ENCODE measurements at regions not wholly inside any gene's neighbourhood (a gene's known extent, or its start where the extent isn't known, plus 50 kb on each side); places are given as distances from the start of the nearest gene placed in this dataset.
A peak's percentile ranks its signal among the peaks of the same experiment; 100 is the strongest.

DNA sequence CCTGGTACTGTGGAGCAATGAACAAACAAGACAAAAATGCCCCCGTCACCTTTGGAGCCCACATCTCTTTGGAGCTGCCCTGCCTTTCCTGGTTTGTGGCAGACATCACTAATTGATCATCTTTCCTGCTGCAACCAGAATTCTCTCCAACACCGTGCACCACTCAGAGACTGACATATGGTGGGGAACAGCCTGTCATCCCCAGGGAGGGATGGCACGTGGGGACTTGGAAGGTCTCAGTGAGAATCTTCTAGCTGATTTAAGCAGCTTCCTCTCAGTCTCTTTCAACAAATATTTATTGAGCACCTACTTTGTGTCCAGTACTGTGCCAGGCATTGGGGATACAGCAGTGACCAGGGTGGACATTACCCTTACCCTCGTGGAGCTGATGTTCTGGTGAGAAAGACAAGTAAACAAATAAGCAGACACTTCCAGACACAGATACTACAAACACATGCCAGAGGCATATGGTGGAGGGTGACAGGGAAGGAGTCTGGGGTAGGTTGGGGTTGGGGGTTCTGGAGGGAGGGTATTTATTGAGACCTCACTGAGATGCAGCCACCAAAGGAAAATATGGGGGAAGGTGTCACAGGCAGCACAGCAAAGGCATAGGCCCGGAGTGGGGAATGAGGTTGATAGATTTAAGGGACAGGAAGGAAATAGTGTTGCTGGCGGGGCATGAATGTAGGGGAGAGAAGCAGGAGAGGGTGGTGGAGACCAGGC is 82.3 kb downstream of the CEBPB start:
- ATAC-seq = no peak

GRCh38 chr20:50273601-50274491 is 83.2 kb downstream of the CEBPB start:
- ATAC-seq = peak; percentile 63

More for the DNA sequence above, 82.3 kb downstream of the CEBPB start:
- no peak for DNase-seq (ENCODE audit: low spot score)

GRCh38 chr20:50274570-50275430 is 84.2 kb downstream of the CEBPB start:
- no peak for DNase-seq (ENCODE audit: low spot score)
- peak; percentile 7 for ATAC-seq

More at GRCh38 chr20:50273601-50274491, 83.2 kb downstream of the CEBPB start:
- DNase-seq (ENCODE audit: low spot score) = peak; percentile 73

DNA sequence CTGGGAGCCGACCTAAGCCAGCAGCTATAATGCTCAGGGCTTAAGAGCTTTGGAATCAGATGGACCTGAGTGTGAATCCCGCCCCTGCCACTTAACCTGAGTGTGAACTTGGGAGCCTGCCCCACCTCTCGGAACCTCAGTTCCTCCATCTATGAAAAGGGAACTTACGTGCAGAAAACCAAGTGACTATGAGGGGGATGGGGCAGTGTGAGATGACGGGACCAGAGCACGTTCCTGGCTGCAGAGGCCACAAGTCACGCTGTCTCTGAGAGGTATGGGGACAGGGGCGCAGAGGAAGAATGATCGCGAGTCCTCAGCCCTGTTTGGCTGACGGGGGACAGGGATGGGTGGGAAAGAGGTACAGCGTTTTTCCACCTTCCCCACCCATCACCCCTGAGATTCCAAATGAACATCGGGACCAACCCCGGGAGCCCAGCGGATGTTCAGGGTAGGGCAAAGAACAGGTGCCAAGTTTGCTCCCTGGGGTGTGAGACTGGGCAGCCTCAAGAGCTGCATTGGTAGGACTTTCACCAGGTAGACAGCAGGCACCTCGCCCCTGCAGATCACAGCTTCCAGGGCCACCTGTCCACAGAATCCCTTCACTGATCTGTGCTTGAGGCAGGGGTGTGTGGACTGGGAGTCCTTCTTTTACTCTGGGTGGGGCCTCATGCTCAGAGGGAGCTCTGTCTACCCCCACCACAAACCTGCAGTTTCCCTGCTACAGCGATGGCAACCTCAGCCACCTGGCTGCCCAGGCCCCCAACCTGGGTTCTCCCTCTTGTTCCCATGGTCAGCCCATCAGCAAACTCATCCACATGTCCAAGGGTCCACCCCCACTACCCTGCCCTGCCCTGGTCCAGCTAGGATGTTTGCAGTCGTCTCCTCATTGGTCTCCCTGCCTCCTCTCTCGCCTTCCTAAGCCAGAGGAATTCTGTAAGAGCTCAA is 85.8 kb downstream of the CEBPB start:
- DNase-seq (ENCODE audit: low spot score) (no peak), ATAC-seq (no peak)

DNA sequence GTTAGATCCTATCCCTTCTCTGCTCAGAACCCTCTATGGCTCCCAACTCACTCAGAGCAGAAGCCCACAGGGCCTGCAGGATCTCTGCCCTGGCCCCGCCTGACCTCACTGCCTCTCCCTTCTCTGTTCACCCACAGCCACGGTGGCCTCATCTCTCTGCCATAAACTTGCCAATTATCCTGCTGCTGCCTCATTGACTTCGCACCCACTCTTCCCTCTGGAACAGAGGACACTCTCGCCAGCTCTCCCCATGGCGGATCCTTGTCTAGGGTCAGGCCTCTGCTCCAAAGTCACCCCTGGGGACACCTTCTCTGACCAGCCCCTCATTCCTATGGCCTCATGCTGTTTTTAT is 86.4 kb downstream of the CEBPB start:
- DNase-seq (ENCODE audit: low spot score) (peak; percentile 45), ATAC-seq (no peak)

DNA sequence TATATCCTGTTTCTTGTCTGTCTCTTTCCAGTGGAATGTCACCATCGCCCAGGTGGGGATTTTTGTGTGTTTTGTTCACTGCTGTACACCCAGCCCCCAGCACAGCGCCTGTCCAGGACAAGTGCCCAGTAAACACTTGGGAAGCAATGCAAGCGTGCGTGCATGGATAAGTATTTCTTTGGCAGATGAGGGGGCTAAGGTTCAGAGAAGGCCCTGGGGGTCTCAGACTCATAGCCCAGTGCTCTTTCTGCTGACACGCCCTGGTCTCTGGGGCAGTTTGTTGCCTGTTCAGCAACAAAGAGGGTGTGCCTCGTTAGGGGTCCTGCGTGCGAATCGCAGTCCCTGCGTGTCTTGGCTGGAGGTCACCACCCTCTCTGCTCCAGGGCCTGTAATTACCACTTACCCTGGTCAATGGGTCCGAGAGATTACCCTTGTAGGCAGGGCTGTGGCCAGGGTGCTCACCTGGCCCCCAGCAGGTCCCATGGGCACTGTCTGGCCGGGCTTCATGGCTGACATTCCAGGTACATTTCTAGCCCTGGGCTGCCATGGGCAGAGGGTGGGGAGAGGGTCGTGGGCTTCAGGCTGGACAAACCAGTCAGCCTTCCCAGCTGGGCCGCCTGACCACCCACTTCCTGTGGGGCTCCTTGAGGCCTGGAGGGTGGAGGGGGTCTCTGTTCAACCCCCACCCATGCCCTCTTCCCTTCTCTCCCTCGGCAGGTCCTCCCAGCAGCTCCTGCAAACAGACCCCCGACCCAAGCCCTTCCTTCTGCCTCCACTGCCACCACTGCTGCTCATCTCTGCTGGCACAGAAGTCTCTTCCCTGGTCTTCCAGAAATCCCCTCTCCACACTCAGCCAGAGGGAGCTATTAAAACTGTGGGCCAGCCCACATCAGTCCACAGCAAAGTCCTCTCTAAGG is 87.1 kb downstream of the CEBPB start:
- ATAC-seq = no peak

GRCh38 chr20:50278377-50278683 is 87.7 kb downstream of the CEBPB start:
- ATAC-seq = peak; percentile 2
- DNase-seq (ENCODE audit: low spot score) = peak; percentile 49

More for the DNA sequence above, 87.1 kb downstream of the CEBPB start:
- DNase-seq (ENCODE audit: low spot score) = no peak

- DNase-seq (ENCODE audit: low spot score) (peak; percentile 86), ATAC-seq (peak; percentile 80)
Measured at GRCh38 chr20:50278684-50279531, 88.3 kb downstream of the CEBPB start.

DNA sequence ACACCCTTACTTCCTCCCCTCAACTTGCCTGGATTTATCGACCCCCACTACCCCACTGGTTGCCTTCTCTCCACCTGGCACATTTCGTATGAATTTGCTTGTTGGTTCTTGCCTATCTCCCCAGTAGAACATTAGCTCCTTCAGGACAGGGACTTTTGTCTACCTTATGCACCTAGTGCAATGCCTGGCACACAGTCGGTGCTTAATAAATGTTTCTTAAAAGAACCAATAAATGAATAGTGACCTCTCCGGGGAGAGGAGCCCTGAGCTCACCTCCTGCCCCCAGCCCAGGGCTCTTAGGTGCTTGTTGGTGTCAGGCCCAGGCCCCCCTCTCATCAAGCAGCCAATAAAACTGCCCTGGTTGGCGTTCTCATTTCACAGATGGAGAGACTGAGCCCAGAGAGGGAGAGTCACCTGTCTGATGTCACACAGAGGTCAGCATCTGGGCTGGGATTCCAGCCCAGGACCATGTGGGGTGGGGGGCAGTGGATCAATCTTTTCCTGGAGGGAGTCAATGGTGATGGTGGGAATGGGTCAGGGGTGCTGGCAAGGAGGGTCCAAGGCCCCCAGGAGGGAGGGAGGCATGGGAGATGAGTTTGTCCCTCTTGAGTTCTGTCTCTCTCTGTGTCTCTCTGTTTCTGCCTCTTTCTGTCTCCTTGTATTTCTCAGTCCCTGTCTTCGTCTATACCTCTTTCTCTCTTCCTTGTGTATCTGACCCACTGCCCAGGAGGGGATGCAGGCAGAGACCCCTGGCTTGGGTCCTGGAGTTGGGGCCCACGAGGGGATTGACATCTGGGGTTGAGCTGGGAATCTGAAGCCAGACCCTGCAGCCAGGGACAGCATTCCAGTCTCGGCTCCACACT is 89.6 kb downstream of the CEBPB start:
- DNase-seq (ENCODE audit: low spot score) = peak; percentile 45
- ATAC-seq = no peak

DNA sequence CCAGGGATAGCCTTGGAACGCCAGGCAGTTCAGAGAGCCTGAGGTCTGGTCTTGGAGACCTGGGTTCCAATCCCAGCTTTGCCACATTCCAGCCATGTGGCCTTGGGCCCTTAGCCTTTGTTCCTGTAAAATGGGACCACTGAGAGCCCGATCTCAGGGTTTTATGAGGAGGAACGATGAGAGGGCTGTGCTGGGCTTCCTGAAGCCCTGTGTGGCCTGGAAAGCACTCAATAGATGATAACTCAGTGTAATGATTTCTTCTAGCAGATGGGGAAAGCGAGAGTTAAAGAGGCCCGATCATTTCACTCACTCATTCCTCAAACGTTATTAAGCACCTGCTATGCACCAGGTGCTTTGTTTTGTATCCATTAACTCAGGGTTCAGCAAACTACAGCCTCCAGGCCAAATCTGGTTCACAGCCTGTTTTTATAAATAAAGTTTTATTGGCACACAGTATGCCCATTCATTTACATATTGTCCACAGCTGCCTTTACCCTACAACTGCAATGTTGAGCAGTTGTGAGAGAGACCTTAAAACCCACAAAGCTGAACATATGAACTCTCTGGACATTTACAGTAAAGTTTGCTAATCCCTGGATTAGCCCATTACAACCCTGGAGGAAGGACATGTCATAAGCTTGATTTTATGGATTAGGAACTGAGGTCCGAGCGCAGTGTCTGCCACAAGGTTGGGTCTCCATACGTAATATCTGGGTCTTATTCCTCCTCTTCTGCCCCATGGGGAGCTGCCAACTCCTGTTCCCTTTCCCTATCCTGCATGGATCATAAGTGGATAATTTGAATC is 90.4 kb downstream of the CEBPB start:
- DNase-seq (ENCODE audit: low spot score) = no peak

DNA sequence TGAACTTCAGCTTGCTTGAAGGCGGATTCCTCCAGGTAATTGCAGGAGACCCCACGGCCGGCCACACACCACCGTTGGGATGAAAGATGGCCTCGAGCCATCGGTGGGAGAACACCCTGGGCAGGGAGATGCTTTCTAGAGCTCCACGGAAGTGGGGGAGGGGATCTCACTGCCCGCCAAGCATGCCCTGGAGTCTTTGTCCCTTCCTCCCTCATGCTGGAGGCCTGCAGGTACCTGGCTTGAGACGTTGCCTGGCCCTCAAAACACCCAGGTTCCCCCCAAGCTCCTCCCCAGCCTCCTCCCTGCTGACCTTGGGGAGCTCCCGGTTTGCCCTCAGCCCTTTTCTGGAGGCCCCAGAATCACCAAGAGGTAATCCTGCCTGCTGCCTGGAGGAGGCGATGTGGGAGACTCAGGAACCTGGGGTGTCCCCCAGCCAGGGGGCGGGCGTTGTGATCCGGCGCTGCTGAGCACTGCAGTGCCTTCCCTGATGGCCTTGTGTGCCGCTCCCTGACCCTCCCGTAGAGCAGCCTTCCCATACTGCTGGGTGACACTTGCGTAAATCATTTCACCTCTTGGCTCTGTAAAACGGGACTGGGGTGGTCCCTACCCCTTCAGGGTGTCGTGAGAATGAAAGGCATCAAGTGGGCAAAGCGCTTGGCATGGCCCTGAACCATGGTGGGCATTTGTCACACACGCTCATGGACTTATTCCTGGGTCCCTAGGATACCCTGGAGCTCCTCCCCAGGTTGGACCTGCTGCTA is 91.4 kb downstream of the CEBPB start:
- DNase-seq (ENCODE audit: low spot score) = no peak
- no peak for ATAC-seq

More for the DNA sequence above, 90.4 kb downstream of the CEBPB start:
- ATAC-seq = no peak

GRCh38 chr20:50282592-50283241 is 92.1 kb downstream of the CEBPB start:
- DNase-seq (ENCODE audit: low spot score) = no peak
- ATAC-seq = no peak

DNA sequence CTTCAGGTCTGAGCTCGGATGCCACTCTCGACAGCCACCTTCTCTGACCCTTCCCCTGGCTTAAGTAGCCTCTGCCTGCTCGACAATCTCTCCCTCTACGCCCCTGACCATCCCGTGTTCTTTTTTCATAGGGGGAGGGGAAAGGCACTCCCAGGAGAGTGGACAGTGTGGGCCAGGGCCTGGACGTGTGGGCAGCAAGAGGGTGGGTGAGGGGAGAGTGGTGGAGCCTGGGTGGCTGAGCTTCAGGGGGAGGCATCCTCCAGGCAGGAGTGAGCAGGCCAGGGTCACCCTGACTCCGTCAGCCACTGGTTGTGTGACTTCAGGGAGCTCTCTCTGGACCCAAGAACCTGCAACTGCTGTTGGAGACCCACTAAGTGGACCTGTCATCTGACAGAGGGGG is 92.7 kb downstream of the CEBPB start:
- ATAC-seq = no peak
- DNase-seq (ENCODE audit: low spot score) = no peak

GRCh38 chr20:50283922-50284810 is 93.5 kb downstream of the CEBPB start:
- DNase-seq (ENCODE audit: low spot score) (peak; percentile 87), ATAC-seq (peak; percentile 84)
